Mucosa of gallbladder (tissue), 1 donor: ENCODE measurements at regions not wholly inside any gene's neighbourhood (a gene's known extent, or its start where the extent isn't known, plus 50 kb on each side); places are given as distances from the start of the nearest gene placed in this dataset.

Experiments
- DNase-seq: peaks from one replicate; pipeline ENCODE4 v3.0.0-alpha.2; 2020; ENCODE audit warnings: low spot score
- donor health status: DM: no; HTN: no; CAD: no.

GRCh38 chr3:144073698-144074097 lies 102.1 kb downstream of the DIPK2A start:
- DNase-seq: no peak

GRCh38 chr3:144079634-144080033 lies 108.0 kb downstream of the DIPK2A start:
- no peak for DNase-seq

GRCh38 chr3:144084929-144085328 lies 113.3 kb downstream of the DIPK2A start:
- no peak for DNase-seq

- DNase-seq: no peak
These were observed 114.3 kb downstream of the DIPK2A start for GRCh38 chr3:144085964-144086363.

GRCh38 chr3:144096016-144096415 lies 124.4 kb downstream of the DIPK2A start:
- no peak for DNase-seq

DNA sequence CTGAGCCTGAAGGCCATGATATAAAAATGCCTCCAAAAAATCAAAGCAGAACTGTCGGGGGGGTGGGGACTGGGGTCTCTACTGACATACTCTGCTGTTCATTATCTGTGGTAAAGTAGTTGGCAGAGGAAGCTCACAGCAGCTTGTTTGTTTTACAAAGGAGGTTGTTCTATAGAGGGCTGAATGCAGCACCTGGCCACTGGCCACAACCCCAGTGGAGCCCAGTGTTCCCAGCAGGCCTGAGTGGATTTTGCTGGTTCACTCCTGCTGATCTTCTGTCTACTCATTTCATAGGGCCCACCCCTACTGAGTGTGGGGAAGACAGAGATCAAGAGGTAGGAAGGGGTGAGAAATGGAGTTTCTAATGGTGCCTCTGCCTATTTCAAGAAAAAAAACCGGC lies 125.5 kb downstream of the DIPK2A start:
- DNase-seq: no peak

DNA sequence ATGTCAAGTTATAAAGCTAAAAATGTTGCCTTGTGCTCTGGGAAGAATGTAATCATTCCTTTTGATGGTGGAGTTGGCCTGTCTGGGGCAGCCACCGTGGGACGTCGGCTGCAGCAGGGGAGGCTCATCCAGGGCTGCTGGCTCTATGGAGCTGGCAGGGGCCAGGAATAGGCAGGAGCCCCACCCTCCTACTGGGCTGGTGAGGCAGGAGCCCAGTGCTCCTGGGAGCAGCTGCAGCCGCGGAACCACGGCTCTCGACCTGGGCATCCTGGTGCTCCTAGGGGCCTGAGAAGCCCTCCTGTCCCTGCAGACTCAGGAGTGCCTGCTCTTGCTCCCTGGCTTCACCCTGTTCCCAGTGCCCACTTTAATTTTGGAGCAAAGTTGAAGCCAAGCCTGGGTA lies 127.1 kb downstream of the DIPK2A start:
- DNase-seq: no peak

- DNase-seq: no peak
These were observed 130.8 kb downstream of the DIPK2A start for GRCh38 chr3:144102421-144102820.

DNA sequence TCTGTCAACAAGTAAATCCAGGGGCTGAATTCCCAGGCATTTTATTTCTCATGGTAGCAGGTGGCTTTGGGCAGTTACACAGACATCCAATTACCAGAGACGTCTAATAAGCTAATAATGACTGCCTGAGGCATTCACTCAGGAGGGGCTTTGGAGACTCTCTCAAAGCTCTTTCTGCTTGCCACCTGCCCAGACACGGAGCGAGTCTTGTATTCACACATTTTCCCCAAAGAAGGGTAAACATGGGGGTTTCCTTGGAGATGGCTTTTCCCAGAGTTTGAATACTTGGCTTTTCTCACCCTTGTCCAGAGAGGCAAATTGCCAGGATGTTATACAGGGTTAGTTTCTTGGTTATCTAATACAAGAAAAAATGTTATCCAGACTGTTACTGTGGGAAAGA lies 132.6 kb downstream of the DIPK2A start:
- DNase-seq: no peak

DNA sequence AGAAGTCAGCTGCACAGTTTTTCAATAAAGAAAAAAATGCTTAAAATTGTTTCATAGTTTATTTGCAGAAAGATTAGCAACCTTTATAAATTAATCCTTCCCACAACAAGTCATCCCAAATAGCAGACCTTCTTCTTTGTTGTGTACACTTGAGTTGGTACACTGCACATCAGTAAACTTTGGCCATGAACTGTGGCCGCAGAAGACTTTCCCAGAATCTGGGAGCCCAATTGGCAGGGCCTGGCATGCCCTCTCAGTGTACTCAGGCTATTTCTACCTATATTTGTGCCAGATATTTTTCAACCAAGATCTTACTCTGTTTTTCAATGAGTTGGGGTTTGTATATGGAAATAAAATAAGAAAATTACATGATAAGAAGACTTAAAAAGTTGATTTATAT lies 133.1 kb downstream of the DIPK2A start:
- no peak for DNase-seq

DNA sequence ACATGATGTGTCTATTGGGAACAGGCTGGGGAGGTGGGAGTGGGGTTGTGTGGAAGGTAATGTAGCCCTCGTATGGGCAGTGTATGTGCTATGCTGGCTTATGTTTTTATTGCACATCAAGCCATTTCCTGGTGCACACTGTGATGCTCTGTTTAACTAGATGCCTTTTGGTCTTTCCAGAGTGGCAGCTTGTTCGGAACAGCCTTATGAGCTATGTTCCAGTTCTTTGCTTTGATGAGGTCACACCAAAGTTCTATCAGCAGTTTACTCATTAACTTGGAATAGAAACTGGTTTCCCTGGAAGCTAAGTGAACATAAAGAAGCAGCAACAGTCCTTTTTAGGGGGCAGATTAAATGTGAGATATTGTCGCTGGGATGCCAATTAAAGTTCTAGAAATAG lies 133.9 kb downstream of the DIPK2A start:
- peak; percentile 22 for DNase-seq

GRCh38 chr3:144106970-144107369 lies 135.3 kb downstream of the DIPK2A start:
- DNase-seq: no peak

GRCh38 chr3:144107923-144108322 lies 136.3 kb downstream of the DIPK2A start:
- DNase-seq: no peak

- no peak for DNase-seq
These were observed 138.3 kb downstream of the DIPK2A start for GRCh38 chr3:144109944-144110343.

DNA sequence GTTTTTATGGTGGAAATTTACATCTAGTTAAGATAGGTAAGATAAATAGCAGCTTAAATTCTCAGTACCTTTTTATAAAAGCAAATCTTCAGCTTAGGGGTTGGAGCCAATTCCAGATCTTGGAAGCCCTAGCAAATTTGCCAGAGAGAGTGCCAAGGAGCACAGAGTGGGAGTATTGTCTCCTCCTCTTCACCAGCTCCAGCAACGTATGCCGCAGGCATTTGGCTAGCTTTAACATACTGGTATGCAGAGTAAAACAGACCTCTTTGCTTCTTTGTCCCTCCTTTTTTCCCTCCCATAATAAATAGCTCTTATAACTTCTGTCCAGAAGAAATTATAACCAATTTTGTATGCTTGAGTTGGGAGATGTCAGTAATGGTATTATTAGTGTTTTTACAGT lies 140.4 kb downstream of the DIPK2A start:
- DNase-seq: no peak

DNA sequence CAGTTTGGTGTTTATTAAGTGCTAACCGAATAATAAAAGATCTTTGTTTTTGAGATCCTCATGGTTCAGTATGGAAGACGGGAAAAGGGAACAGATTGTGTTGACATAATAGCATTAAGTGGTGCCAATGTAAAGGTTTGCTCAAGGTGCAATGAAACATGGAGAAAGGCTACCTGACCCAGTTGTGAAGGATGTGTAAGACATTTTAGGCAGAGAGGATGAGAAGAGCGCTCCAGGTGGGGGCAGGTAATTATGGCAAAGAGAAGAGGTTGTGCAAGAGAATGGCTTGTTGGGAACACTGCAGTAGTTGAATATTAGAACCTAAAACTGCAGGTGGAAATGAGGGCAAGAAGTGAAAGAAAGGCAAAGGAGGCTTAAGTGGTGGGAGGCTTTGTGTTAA lies 140.8 kb downstream of the DIPK2A start:
- no peak for DNase-seq

DNA sequence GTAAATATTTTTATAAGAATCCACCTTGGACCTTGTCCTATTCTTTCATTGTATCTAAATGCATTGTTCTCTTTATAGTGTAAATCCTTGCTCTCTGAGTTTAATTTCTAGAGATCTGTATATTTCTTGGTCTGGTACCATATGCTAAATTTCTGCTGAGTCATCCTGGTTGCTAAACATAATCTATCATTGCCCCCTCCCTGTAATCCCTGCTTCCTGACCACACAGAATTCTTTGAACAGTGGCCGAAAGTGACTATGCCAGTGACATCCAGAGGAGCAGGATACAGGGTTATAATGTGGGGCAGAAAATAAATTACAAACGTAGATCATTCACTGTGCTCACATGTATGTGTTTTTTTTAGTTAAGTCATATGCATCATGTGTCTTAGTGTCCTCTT lies 143.1 kb downstream of the DIPK2A start:
- DNase-seq: no peak

GRCh38 chr3:144119633-144120032 lies 148.0 kb downstream of the DIPK2A start:
- no peak for DNase-seq

GRCh38 chr3:144121661-144122060 lies 150.0 kb downstream of the DIPK2A start:
- no peak for DNase-seq

GRCh38 chr3:144127014-144127413 lies 155.4 kb downstream of the DIPK2A start:
- DNase-seq: no peak

- no peak for DNase-seq
These were observed 156.1 kb downstream of the DIPK2A start for GRCh38 chr3:144127700-144128099.

DNA sequence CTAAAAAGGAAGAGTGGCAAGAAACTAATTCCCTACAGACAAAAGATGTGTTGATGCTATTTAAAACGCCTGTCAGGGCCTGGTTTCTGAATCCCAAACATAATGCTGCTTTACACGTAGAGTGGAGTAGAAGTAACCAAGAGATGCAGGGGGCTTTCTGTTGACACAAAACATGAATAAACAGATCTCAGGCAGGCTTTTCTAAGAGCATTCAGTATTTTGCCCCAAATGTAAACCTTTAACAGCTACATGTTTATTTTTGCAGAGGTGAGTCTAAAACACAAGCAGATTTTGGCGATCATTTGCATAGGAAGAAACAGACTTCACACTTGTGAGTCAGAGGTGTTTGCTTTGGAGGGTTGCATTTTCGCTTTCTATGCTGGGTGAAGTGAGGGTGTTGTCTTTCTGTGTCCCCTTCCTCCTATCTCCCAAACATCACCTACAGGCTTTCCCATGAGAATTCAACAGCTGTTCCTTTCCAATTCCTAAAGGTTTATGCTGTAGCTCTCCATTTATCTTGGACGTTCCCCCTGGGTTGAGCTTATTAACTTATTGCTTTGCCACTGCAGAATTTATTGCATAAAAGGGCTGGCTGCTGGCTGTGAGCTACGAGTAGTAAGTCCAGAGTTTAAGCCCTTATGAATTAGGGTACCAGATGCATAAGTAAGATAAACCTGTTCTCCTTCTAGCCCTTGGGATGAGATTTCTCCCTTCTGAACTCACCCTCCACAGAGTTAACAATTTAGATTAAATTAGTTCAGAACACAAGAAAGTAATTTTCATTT lies 156.7 kb downstream of the DIPK2A start:
- DNase-seq: no peak

DNA sequence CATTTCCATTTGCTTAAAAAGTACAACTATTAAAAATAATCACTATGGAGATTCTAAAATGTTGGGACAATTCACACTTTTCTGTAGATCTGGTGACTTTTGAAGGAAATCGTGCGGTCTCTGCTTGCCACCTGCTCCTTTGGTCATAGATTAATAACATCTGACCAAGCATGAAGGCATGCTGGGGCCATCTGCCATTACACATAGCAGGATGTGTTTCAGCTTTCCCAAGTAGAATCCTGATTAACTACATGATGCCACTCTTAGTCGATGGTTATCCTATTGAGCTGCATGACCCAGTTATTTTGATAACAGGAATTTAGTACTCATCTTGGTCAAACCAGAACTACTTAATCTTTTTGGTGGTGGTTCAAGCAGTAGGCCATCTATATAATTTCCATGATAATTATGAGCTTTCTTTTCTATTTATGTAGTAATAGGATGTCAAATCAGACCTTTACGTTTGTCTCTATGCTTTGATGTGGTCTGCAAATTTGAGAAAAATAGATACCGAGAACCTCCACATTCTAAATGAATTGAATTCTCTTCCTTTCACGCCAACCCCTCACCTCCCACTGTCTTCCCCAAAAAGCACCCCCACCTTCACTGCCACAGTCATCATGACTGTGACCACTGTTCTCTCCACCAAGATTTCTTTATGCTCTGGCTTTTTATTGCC lies 158.1 kb downstream of the DIPK2A start:
- no peak for DNase-seq

GRCh38 chr3:144141074-144141473 lies 169.5 kb downstream of the DIPK2A start:
- DNase-seq: no peak
